D721Med (cell line): ENCODE measurements at regions not wholly inside any gene's neighbourhood (a gene's known extent, or its start where the extent isn't known, plus 50 kb on each side); places are given as distances from the start of the nearest gene placed in this dataset.

ENCODE experiments used
- DNase-seq: peaks from one replicate; pipeline ENCODE4 v3.0.0; 2011; ENCODE audit warnings: low spot score; ENCODE audit not compliant: insufficient read length
- FAIRE-seq: peaks from 2 replicates; lab custom pipeline; 2011; peaks lifted over from hg19 to GRCh38; lab: Jason Lieb, UNC
- CTCF ChIP-seq: IDR thresholded peaks from 2 replicates; pipeline ENCODE4 v1.5.1; 2012; ENCODE audit warnings: mild to moderate bottlenecking, control low read depth; ENCODE audit not compliant: insufficient read depth; ENCODE audit errors: missing control alignments

GRCh38 chr14:104356738-104357688 is 218.6 kb downstream of the KIF26A start:
- TF ChIP-seq CTCF: no peak
- DNase-seq: no peak
- FAIRE-seq: no peak

DNA sequence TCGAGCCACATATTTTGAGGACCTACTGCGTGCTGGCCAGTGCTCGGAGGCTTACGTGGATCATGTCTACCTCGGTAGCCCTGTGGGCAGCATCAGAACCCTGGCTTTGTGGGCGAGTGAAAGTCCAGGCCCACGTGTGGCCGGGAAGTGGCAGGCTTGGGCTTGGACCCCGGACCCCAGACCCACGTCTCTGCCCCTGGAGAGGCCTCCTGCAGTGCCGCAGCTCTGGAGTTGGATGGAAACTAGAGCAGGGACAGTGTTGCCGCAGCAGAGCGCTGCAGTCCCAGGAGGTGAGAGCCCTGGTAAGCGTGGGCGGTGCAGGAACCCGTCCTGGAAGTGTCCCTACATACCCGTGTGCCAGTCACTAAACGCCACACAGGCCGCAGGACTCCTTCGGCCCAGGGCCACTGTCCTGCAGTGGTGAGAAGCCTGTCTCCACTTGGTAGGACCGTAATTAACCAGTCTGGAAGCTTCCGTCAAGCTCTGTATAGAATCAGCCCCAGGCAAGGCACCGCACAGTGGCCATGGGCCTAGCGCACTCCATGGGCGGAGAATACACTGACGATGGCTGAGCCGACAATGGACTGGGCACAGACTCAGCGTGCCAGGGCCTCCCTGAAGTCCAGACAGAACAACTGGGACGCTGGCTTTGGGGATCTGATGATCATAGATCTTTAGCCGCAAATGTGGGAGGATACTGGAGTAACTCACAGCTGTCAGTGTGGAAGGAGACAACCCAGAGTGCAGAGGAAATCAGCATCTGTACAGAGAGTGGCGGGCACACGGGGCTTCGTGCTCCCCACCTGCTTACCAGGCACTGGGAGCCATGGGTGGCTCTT is 219.5 kb downstream of the KIF26A start:
- DNase-seq: no peak
- FAIRE-seq: no peak
- TF ChIP-seq CTCF: no peak

DNA sequence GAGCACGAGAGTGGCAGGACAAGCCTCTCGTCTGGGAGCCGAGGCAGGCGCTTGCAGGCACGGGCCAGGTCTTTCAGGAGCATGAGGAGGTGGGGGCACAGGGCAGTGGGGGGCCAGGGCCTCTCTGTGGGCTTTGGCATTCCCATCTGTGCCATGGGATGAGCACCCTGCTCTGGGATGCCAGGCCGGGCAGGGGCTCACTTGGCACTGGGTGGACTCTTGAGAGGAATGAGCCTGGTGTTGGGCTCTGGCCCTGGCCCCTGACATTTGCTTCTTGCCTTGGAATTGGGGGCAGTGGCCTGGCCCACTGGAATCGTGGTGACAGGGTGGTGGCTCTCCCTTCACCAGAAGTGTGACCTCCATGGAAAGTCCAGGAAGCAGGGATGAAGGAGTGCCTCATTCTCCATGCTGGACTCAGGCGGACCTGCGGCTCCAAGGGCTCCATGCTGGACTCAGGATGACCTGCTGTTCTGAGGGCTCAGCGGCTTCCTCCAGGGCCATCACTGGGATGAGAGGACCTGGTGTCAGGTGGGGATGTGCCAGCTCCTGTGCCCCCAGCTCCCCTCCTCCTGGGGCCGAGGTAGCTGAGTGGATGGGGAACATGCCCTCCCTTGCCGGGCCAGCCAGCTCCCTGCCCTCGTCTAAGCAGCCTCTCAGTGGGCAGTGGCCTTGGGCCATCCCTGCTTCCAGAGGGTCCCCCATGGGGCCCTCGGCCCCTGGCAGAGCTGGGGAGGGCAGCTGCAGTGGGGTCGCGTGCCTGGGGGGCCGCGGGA is 220.3 kb downstream of the KIF26A start:
- no peak for FAIRE-seq
- DNase-seq: no peak
- TF ChIP-seq CTCF: no peak

DNA sequence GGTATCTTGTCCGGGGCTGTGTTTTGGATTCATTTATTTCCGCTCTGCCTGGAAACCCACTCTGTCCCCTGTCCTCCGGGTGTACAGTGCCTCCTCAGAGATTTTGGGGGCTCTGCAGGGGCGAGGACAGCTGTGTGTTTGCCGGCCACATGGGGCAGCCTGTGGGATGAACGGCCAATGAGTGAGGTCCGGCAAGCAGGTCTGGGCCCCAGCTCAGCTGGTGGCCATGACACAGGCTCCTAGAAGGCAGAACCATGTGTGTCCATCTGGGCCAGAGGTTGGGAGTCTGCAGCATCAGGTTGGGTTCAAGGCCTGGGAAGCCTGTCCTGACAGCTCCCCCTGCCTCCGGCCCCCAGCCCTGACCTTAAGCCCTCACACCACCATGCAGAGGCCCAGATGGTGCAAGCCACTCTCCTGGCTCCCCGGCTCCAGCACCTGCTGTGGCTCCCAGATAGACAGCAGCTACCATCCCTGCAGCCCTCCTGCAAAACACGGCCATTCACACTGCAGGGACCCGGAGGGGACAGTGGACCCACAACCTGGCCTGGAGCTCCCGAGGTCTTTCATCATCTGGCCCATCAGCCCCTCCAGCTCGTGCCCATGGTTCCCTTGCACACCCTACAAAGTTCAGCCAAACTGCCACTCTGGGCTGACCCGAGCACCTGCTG is 220.1 kb upstream of the C14orf180 start:
- DNase-seq (no peak), FAIRE-seq (no peak)
- no peak for TF ChIP-seq CTCF

GRCh38 chr14:104359969-104360442 is 219.6 kb upstream of the C14orf180 start:
- no peak for DNase-seq
- no peak for TF ChIP-seq CTCF
- no peak for FAIRE-seq

GRCh38 chr14:104360501-104360900 is 219.1 kb upstream of the C14orf180 start:
- no peak for DNase-seq
- no peak for FAIRE-seq
- TF ChIP-seq CTCF: no peak
